PC-9 (cell line): ENCODE measurements at regions not wholly inside any gene's neighbourhood (a gene's known extent, or its start where the extent isn't known, plus 50 kb on each side); places are given as distances from the start of the nearest gene placed in this dataset.

Source experiments
- BruUV-seq: library from RNA; stranded (reverse); fragments of 400-500 nt; replicated peaks from 2 replicates; lab custom pipeline; 2021; lab: Mats Ljungman, UMichigan
- CTCF ChIA-PET: fragments of 300-600 bp; sonication (Branson Sonifier 250); formaldehyde crosslinking; loops from one replicate; lab custom pipeline; 2022; ENCODE audit warnings: antibody characterized with exemption; lab: Charles Lee
- POLR2A ChIA-PET: fragments of 300-600 bp; sonication (Branson Sonifier 250); formaldehyde crosslinking; loops from one replicate; lab custom pipeline; 2022; ENCODE audit warnings: antibody characterized with exemption; ENCODE audit not compliant: unreplicated experiment; lab: Charles Lee
- DNase-seq, 2 experiments: peaks; one replicate each; pipeline versions ENCODE4 v3.0.0 to v3.0.0-alpha.2; 2015 to 2022; ENCODE audit warnings: mixed read lengths in 1 of 2
- H2AFZ ChIP-seq: fragments of 200-600 bp; sonication (generic); 2 replicates; pipeline ENCODE4 v1.8.1; 2017; ENCODE audit warnings: antibody characterized with exemption
- H3F3A ChIP-seq: fragments of 200-600 bp; sonication (generic); 2 replicates; pipeline ENCODE4 v1.8.1; 2017; ENCODE audit warnings: antibody characterized with exemption, mild to moderate bottlenecking, low read depth; ENCODE audit not compliant: insufficient read depth
- H3K27ac ChIP-seq: fragments of 200-600 bp; sonication (generic); 2 replicates; pipeline ENCODE4 v1.6.1; 2016; ENCODE audit warnings: mixed run types
- H3K27me3 ChIP-seq: fragments of 200-600 bp; sonication (generic); 2 replicates; pipeline ENCODE4 v1.6.1; 2016; ENCODE audit warnings: low read depth, mixed run types; ENCODE audit not compliant: insufficient read depth
- H3K36me3 ChIP-seq: fragments of 200-600 bp; sonication (generic); 2 replicates; pipeline ENCODE4 v1.6.1; 2016; ENCODE audit warnings: low read depth, mixed run types
- H3K4me1 ChIP-seq: fragments of 200-600 bp; sonication (generic); replicated peaks from 2 replicates; pipeline ENCODE4 v1.6.1; 2016; ENCODE audit warnings: mixed run types; ENCODE audit not compliant: insufficient read depth
- H3K4me2 ChIP-seq: fragments of 200-600 bp; sonication (generic); 2 replicates; pipeline ENCODE4 v1.6.1; 2017; ENCODE audit warnings: mixed run types
- H3K4me3 ChIP-seq: fragments of 200-600 bp; sonication (generic); 2 replicates; pipeline ENCODE4 v1.6.1; 2016; ENCODE audit warnings: mixed run types
- H3K79me2 ChIP-seq: fragments of 200-600 bp; sonication (generic); 2 replicates; pipeline ENCODE4 v1.6.1; 2017; ENCODE audit warnings: low read depth, mixed run types
- H3K9me2 ChIP-seq: fragments of 200-600 bp; sonication (generic); 2 replicates; pipeline ENCODE4 v1.8.1; 2017; ENCODE audit warnings: mild to moderate bottlenecking; ENCODE audit not compliant: insufficient read depth
- H3K9me3 ChIP-seq: fragments of 200-600 bp; sonication (generic); 2 replicates; pipeline ENCODE4 v1.8.1; 2016; ENCODE audit warnings: low read depth; ENCODE audit not compliant: insufficient read depth
- H4K20me1 ChIP-seq: fragments of 200-600 bp; sonication (generic); 2 replicates; pipeline ENCODE4 v1.8.1; 2017; ENCODE audit not compliant: insufficient read depth
- EZH2 ChIP-seq: fragments of 200-600 bp; sonication (generic); IDR thresholded peaks from 2 replicates; pipeline ENCODE4 v1.8.0; 2017; ENCODE audit warnings: antibody characterized with exemption, low read depth
- intact Hi-C: fragments of 100-400 bp; cut with micrococcal nuclease; formaldehyde crosslinking; loops from one replicate; pipeline ENCODE4 v1.10.0; 2022; ENCODE audit not compliant: unreplicated experiment
- TF ChIP-seq, protein P1 (sequence below): fragments of 200-600 bp; sonication (generic); conservative IDR thresholded peaks from 2 replicates; pipeline ENCODE4 v1.6.1; 2017; ENCODE audit warnings: mixed run types, antibody characterized with exemption, mild to moderate bottlenecking, moderate library complexity

DNA sequence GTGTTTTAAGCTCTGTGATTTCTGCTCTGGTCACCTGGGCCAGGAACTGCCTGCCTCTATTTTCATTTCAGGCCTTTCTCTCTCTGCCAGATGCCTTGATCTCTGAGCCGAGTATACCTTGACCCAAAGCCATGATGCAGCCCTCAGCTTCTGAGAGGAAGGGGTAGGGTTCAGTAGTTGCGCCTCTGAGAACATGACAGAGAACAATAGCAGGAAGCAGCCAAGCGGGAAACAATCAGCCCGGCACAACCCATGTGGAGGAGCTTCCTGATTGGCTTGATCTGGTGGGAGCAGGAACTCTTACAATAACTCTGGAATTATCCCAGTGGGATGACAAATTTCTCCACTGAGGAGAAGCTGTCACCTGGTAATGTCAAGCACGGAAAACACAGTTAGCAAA lies 127.4 kb downstream of the PALM2AKAP2 start:
- Histone ChIP-seq H2AFZ (no peak overlapping the region), H3K4me2 (no peak overlapping the region), H3K27me3 (no peaks in the 10 kb centered on the region), H3F3A (peaks cover 3% of the 10 kb centered on the region), H3K9me3 (no peaks in the 10 kb centered on the region), H3K4me1 (peaks cover 27% of the 10 kb centered on the region), H3K9me2 (no peaks in the 10 kb centered on the region), H3K79me2 (no peaks in the 10 kb centered on the region), H3K36me3 (no peaks in the 10 kb centered on the region), H3K27ac (no peak overlapping the region), H3K4me3 (no peak overlapping the region), H4K20me1 (no peaks in the 10 kb centered on the region)
- CTCF ChIA-PET = interaction anchor here (0.7 to 1.2 kb wide), 2 partner anchors 63 to 224 kb away, joined by 3 to 6 read pairs; no protein-coding TSS in a partner anchor
- DNase-seq = no peak
- intact Hi-C loops = no loop called here
- POLR2A ChIA-PET = interaction anchor here (0.6 kb wide), 2 partner anchors 56 to 129 kb away, joined by 3 to 6 read pairs; no protein-coding TSS in a partner anchor
- no TSS peak for BruUV-seq
- no peak for TF ChIP-seq EZH2
- TF ChIP-seq, protein P1, sequence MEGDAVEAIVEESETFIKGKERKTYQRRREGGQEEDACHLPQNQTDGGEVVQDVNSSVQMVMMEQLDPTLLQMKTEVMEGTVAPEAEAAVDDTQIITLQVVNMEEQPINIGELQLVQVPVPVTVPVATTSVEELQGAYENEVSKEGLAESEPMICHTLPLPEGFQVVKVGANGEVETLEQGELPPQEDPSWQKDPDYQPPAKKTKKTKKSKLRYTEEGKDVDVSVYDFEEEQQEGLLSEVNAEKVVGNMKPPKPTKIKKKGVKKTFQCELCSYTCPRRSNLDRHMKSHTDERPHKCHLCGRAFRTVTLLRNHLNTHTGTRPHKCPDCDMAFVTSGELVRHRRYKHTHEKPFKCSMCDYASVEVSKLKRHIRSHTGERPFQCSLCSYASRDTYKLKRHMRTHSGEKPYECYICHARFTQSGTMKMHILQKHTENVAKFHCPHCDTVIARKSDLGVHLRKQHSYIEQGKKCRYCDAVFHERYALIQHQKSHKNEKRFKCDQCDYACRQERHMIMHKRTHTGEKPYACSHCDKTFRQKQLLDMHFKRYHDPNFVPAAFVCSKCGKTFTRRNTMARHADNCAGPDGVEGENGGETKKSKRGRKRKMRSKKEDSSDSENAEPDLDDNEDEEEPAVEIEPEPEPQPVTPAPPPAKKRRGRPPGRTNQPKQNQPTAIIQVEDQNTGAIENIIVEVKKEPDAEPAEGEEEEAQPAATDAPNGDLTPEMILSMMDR = no peak

DNA sequence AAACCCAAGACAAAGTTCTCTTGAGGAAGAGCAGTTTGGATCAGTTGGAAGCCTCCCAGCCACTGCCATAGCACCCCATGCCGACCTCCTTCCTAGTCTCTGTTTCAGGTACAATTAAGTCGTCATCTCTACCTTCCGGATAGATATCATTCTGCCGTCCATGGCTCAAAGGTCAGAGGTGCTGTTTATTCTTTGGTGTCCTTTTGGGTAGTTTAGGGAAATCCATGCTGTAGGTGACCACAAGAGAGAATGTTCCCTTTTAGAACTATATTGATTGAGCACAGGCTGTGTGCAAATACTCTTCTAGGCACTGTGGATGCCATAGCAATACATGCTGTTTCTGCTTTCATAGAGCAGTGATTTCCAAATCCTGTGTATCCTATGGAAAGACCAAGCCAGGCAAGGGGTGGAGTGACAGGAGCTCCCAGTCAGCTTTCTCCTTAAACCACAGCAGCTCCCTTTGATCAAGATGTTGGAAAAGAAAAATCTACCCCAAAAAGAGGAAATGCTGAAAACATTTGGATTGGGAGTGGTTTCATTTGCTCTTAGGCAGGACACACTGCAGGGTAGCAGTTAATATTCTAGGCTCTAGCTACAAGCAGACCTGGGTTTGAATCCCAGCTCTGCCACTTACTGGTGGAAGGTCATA lies 127.9 kb downstream of the PALM2AKAP2 start:
- TF ChIP-seq EZH2 = no peak
- TF ChIP-seq, protein P1 = no peak
- no peak overlapping the region for H3K4me2 ChIP-seq
- no TSS peak for BruUV-seq
- no peaks in the 10 kb centered on the region for H3K36me3 ChIP-seq
- H3K9me2 ChIP-seq = no peaks in the 10 kb centered on the region
- H3K9me3 ChIP-seq = no peaks in the 10 kb centered on the region
- H4K20me1 ChIP-seq = no peaks in the 10 kb centered on the region
- POLR2A ChIA-PET = no interaction called here
- DNase-seq = no peak
- peaks cover 9% of the 10 kb centered on the region for H3F3A ChIP-seq
- no peaks in the 10 kb centered on the region for H3K79me2 ChIP-seq
- no peak overlapping the region for H3K4me3 ChIP-seq
- peaks cover 31% of the 10 kb centered on the region for H3K4me1 ChIP-seq
- H2AFZ ChIP-seq = no peak overlapping the region
- no peak overlapping the region for H3K27ac ChIP-seq
- CTCF ChIA-PET = no interaction called here
- H3K27me3 ChIP-seq = no peaks in the 10 kb centered on the region
- intact Hi-C loops = no loop called here

DNA sequence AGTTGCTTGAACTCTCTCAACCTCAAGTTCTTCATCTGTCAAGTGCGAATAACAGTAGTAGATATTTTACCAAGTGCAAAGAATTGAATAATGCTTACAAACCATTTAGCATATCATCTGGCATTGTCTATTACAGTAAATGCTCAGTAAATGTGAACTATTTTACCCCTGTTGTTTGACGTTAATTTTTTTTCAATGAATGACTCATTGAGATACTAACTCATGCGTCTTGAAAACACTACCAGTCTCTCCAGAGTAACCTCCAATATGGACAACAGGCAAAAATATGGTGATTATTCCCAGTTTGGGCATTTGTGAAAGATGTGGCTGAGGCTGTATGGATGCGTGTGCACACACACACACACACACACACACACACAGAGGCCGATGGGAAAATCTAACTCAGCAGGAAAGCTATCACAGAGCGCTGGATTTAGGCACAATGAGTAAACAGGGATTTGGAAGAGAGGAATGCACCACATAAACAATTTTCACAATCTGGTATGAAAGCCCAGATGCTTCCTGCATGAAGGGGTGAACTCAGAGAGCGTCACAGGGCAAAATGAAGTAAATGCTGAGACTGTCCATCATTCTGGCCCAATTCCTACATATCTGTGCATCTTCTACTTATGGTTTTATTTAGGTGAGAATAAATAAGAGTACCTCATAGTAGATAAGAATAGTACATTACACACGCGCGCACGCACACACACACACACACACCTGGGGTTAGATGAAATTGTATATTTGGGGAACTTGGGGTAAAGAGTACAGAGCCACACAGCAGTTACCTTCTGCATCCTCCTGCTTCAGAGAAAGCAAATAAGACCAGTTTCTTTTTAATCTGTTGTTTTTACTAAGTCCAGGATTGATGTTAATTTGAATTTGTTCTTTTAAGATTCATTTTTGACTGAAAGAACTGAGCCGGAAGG lies 128.7 kb downstream of the PALM2AKAP2 start:
- H3K27ac ChIP-seq = no peak overlapping the region
- TF ChIP-seq, protein P1 = no peak
- TF ChIP-seq EZH2 = no peak
- intact Hi-C loops = no loop called here
- CTCF ChIA-PET = no interaction called here
- POLR2A ChIA-PET = no interaction called here
- peaks cover 9% of the 10 kb centered on the region for H3F3A ChIP-seq
- DNase-seq = no peak
- H3K4me2 ChIP-seq = no peak overlapping the region
- no peaks in the 10 kb centered on the region for H3K36me3 ChIP-seq
- peaks cover 30% of the 10 kb centered on the region for H3K4me1 ChIP-seq
- no peak overlapping the region for H2AFZ ChIP-seq
- no peaks in the 10 kb centered on the region for H3K79me2 ChIP-seq
- H4K20me1 ChIP-seq = no peaks in the 10 kb centered on the region
- H3K9me2 ChIP-seq = no peaks in the 10 kb centered on the region
- H3K4me3 ChIP-seq = no peak overlapping the region
- H3K9me3 ChIP-seq = no peaks in the 10 kb centered on the region
- H3K27me3 ChIP-seq = no peaks in the 10 kb centered on the region
- BruUV-seq = no TSS peak
